HL-60/S4 treated with phorbol 12-myristate 13-acetate at 8.2 ng/mL for 4 days and 3 days (cell line): ENCODE measurements at regions not wholly inside any gene's neighbourhood (a gene's known extent, or its start where the extent isn't known, plus 50 kb on each side); places are given as distances from the start of the nearest gene placed in this dataset.

Source experiments
- in situ Hi-C: fragments of 300-500 bp; cut with MboI; formaldehyde crosslinking; loops from 2 replicates; pipeline ENCODE4 v1.15.0; 2022; ENCODE audit warnings: low sequenced_read_pairs

DNA sequence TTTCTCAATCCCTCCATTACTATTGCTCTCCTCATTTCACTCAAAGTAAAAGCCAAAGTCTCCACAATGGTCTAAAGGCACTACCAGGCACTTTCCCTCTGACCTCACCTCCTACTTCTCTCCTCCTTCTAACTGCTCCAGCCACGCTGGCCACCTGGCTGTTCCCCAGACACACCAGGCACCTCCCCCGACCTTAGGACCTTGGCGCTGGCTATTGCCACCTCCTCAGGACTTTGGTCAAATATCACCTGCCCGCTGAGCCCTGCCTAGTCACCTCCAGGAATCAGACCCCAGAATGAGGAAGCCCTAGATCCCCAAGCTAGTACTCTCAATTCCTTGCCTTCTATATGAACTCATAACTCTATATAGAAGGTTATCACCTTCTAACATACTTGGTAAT is 66.2 kb upstream of the STEAP1B start:
- in situ Hi-C loops: loop anchor here (10.0 to 25.0 kb wide), 2 partner anchors 159 to 496 kb away; partner anchors contain the start of gene IL6

DNA sequence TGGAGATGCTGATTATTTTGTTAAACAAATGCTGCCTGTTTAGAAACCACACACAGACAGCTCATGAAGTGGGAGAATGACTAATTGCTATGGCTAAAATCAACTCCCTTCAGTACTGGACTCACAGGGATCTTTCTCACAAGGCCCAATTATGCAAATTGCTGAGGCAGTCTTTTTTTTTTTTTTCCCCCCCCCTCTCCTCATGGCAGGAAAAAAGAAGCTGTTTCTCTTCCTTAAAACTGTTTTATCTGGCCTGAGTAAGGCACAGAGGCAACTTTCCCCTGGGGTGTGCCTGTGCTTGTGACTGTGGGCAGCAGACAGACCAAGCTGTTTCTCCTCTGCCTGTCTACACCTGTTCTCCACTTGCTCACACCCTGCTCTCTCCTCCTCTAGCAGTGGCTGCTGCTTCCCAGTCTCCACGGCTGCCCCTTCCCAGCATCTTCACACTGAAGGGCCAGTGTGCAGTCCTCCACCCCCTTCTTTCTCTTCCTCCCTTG is 65.4 kb upstream of the STEAP1B start:
- in situ Hi-C loops: loop anchor here (10.0 to 25.0 kb wide), 2 partner anchors 159 to 497 kb away; partner anchors contain the start of gene IL6

DNA sequence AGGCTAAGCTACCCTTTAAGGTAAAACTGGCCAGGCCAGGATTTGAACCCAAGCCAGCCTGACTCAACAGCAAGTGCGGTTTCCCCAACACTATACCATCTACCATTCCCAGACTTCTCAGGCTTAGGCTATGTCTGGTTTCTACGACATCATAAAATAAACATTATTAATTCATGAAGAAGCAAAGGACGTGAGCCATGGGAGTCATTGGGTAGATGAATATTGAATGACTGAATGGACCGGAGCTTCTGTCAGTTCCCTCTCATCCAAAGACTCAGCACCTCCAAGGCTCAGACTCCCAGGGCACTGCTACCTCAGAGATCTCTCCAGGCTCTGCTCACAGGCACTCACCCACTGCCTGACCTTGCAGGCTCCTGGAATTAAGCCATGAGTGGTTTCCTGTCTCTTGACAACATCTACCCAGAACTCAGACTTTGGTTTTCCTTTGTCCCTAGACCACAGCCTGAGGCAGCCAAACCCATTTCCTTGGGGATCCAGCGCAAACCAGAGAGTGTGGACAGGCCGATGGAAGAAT is 64.6 kb upstream of the STEAP1B start:
- in situ Hi-C loops: loop anchor here (10.0 to 25.0 kb wide), 2 partner anchors 160 to 498 kb away; partner anchors contain the start of gene IL6

DNA sequence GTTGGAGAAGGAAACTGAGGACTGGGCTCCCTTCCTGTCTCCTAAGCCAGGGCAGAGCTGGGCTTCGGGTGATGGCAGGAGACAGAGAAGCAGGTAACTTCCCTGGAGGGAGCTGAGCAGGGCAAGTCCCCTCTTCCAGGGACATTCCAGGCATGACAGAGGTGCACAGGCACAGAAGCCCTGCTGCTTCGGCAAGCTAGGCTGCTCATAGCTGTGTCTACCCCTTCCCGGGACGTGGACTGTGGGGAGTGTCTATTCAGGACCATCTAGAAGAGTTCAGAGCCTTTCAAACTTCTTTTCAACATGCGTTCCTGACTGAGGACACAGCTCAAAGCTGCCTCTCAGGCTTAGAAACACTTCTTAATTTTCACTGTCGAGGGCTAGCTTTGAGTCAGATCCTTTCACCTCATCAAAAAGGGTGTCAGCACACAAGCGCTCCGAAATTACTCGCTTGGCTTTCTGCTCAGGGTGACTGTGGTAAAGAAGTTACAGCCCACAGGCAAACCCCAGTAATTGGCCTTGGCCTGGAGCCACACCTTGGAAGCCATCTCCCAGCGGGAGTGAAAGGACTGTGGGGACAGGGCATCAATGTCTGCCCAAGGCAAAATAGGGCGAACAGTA is 63.7 kb upstream of the STEAP1B start:
- in situ Hi-C loops: loop anchor here (10.0 to 25.0 kb wide), 2 partner anchors 161 to 499 kb away; partner anchors contain the start of gene IL6

DNA sequence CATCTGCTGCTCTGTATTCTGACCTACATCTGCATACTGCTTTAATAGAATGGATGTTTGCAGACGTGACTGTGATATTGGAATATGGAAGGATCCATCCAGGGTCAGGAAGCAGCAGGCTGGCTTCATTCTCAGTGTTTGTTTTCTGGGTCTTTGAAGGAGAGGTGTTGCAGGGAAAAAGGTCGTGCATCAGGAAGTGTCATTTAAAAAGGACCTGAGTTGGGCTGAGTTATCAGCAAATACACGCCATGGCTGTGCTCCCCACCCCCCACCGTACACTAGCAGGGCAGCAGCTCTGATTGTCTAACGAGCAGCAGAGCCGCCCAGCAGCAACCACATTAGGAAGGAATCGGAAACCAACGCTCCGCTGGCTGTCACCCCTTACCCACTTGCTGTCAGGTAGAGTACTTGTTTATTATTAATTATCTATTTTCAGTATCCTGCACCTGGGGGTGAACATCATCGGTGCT is 63.1 kb upstream of the STEAP1B start:
- in situ Hi-C loops: loop anchor here (10.0 to 25.0 kb wide), 2 partner anchors 162 to 499 kb away; partner anchors contain the start of gene IL6

DNA sequence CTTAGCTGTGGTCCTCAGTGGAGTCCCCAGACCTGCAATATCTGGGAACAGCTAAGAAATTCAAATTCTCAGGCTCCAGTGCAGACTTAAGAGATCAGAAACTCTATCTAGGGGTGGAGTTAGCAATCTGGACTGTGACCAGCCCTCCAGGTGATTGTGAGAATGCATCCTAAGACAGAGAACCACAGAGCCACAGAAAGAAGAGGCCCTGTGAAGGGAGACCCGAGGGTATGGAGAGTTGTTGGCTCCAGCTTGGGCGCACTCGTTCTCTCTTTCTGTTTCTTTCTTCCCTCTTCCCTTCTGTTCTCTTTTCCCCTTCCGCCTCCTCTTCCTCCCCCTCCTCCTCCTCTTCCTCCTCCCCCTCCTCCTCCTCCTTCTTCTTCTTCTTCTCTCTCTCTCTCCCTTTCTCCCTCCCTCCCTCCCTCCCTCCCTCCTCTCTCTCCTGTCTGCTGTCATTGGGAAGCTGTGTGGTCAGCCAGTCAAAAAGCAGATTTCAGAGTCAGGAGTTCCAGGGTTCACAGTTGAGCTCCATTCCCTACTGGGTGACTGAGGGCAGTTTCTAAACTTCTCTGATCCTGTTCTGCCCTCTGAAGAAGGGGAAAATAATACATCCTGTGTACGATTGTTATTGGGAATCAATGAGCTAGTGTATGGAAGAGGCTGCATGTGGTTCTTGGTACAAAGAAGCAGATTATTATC is 62.1 kb upstream of the STEAP1B start:
- in situ Hi-C loops: loop anchor here (10.0 to 25.0 kb wide), 2 partner anchors 163 to 500 kb away; partner anchors contain the start of gene IL6

DNA sequence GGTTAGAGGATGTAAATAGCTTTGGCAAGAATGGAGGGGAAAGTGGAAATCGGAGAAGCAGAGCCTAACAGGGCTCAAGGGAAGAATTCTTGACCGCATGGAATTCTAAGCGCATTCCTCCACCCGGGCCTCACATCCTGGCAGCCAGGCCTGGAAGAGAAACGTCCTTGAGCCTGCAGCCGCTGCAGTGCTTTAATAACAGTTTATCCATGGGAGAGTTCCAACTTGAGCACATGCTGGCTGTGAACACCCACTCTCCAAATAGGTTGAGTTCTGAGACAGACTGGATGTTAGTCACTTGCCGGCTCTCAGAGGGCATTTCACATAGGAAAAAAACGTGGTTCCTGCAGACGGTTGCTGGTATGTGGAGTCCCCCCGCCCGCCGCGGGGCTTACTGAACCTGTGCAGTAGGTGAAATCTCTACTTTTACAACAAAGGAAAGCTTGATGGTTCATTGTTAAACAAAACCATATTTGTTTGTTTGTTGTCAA is 61.4 kb upstream of the STEAP1B start:
- in situ Hi-C loops: loop anchor here (10.0 to 25.0 kb wide), 2 partner anchors 163 to 501 kb away; partner anchors contain the start of gene IL6

DNA sequence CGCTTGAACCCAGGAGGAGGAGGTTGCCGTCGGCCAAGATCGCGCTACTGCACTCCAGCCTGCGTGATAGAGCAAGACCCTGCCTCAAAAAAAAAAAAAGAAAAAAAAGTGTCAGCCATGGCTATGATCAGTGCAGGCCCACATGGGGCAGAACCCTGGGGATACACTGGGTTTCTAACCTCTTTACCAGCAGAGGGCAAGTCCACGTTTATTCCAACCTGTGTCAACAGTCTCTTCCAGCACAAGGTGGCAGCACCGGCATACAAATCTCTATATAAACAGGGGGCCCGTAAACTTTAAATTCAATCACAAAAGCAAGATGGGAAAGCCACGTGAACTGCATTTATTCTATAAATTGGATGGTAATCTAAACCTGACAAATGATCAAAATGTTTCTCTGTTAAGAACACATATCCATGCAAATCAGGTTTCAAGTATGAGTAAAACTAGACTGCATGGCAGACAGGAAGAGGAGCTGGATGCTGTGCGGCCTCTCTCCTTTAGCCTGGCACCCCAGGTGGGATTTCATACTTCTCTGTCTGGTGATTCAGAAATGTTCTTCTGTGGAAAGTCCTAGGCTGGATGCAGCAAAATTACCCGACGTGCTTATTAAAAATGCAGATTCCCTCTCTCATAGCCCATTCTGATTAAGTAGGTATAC is 60.0 kb upstream of the STEAP1B start:
- in situ Hi-C loops: loop anchor here (10.0 to 25.0 kb wide), 2 partner anchors 165 to 502 kb away; partner anchors contain the start of gene IL6

DNA sequence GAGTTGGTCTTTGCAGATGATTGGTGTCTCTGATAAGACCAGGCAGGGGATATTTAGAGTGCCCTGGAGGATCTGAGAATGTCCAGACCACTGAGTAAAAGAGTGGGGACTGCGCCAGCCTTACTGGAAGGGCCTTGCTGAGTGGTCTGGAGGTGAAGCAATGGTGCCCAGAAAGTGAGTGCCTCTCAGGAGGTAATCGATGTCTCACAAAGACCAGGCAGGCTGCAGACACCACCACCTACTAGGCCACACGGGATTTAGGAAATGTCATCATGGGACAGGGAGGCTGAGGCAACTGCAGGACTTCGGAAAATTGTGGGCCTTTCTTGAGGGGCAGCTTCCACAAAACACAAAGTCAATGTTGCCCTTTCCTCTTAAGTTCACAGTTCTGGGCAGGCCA is 57.2 kb upstream of the STEAP1B start:
- in situ Hi-C loops: loop anchor here (25.0 kb wide), 1 partner anchor 505 kb away; no protein-coding TSS in a partner anchor

DNA sequence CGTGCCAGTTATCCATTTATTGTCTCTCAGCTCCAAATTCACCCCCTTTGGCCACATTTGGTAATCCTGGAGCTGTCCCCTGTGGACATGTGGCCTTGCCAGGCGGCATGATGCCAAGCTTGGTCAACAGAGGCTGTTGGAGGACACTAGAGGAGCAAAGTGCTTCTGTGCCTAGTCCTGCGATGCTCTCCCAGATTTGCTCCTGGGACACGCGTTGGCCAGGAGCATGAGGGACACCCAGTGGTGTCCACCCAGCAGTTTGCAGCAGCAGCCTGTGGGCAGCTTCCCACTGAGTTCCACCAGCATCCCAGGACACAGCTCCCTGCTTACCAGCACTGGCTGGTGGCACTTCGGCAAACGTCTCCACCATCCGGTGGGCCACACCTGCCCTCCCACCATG is 55.5 kb upstream of the STEAP1B start:
- in situ Hi-C loops: loop anchor here (25.0 kb wide), 1 partner anchor 507 kb away; no protein-coding TSS in a partner anchor

DNA sequence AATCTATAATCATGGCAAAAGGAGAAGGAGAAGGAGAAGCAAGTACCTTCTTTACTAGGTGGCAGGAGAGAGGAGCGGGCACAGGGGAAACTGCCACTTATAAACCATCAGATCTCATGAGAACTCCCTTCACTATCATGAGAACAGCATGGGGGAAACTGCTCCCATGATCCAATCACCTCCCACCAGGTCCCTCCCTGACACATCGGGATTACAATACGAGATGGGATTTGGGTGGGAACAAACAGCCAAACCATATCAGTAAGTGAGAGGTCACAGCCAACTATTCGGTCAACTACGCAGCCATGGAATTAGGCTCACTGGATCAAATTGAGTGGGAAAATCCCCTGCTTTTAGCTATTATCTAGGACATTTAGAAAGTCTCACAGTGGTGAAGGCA is 54.2 kb upstream of the STEAP1B start:
- in situ Hi-C loops: loop anchor here (25.0 kb wide), 1 partner anchor 508 kb away; no protein-coding TSS in a partner anchor

DNA sequence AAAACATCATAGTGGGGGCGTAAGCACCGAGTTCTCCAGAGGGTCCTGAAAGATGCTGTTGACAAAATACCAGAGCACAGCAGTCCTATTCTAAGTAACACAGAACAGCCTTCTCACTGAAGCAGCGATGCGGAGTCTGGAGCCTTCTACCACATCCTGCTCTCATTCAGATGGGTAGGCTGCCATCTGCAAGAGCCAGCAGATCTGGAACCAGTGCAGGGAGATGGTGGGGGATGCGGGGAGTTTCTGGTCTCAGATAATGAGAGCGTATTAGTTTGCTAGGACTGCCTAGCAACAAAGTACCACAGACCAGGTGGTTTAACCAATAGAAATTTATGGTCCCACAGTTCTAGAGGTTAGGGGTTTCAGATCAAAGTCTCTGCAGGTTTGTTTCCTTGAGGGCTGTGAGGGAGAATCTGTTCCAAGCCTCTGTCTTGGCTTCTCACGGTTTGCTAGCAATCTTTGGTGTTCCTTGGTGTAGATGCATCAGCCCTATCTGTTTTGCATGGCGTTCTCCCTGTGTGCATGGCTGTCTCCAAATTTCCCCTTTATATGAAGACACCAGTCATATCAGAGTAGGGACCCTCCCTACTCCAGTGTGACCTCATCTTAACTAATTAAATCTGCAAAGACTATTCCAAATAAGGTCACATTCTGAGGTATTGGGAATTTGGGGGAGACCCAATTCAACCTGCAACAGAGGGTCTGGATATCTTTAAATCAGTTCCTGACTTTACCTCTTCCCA is 52.0 kb upstream of the STEAP1B start:
- in situ Hi-C loops: loop anchor here (25.0 kb wide), 1 partner anchor 510 kb away; no protein-coding TSS in a partner anchor

DNA sequence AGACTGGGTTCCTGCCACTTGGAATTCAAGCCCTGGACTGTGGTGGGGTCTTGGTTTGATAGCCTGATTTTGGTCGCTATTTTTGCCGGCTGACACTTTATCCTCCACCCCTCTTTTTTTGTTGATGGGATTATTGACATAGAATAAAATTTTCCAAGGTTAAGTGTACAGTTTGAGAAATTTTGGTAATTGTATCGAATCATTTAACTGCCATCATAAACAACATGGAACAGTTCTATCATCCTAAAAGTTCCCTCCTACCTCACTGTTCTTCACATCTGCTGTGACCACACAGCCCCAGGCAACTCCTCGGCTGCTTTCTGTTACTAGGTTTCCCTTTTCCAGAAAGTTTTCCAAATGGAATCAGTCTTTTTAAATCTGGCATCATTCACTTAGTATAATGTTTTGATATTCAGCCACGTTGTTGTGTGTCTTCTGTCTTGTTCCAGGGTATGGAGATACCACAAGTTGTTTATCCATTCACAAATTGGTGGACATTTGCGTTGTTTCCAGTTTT is 50.6 kb upstream of the STEAP1B start:
- in situ Hi-C loops: loop anchor here (25.0 kb wide), 1 partner anchor 512 kb away; no protein-coding TSS in a partner anchor

DNA sequence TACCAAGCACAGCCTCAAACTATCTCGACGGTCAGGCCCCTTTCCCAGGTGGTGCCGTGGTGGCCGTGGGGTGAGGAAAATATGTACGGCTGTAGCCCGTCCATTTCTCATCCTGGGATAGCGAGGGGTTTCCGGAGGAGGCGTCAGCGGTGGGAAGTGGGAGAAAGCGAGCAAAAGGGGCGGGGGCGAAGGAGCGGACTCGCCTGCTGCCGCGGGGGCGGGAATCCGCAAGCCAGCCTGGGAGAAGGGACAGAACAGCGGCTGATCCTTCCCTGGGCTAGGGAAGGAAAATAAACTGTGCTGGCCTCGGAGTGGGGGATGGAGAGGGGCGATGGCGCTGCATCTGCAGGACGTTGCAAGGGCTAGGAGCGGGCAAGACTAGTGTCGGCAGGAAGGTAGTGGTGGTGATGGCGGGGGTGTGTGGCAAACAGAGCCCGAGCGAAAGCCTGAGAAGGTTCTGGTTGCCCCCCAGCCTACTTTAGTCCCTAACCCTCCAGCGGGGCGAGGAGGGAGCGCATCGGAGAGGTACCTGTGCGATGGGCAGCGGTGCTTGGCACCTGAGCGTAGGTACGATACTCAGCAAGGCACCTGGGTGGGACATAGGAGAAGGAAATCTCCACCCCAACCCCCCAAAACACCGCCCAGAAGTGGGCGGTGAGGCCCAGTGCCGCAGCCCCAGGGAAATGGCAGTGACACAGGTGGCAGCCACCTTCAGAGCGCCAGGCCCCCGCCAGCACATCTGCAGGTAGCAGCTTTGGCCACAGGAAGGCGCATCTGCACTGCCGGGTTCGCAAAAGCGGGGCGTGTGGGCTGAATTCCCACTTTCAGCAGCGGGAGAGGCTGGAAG is 49.9 kb upstream of the STEAP1B start:
- in situ Hi-C loops: loop anchor here (25.0 kb wide), 1 partner anchor 512 kb away; no protein-coding TSS in a partner anchor
